K562 (cell line): ENCODE measurements at regions not wholly inside any gene's neighbourhood (a gene's known extent, or its start where the extent isn't known, plus 50 kb on each side); places are given as distances from the start of the nearest gene placed in this dataset.

Experiments used
- ATAC-seq: fragments of 200-7000 bp; cut with Tn5 transposase; 3 replicates; pipeline ENCODE4 v1.9.1; 2020; ENCODE audit warnings: moderate library complexity
- BruUV-seq: library from RNA; stranded (reverse); fragments of 400-500 nt; replicated peaks from 2 replicates; lab custom pipeline; 2021; lab: Mats Ljungman, UMichigan
- CTCF ChIA-PET: fragments of 300-600 bp; formaldehyde crosslinking; extraction: SDS; loops from one replicate; lab custom pipeline; 2021; ENCODE audit warnings: low intra/inter-chr PET ratio; lab: Yijun Ruan, JAX
- POLR2A ChIA-PET: fragments of 300-600, 350-650 bp; sonication (Branson Sonifier 250); formaldehyde crosslinking; extraction: SDS; loops from one replicate; lab custom pipeline; 2021; ENCODE audit warnings: antibody characterized with exemption, inconsistent platforms; lab: Yijun Ruan, JAX
- DNase-seq, 4 experiments: peaks; one replicate each; pipeline versions ENCODE4 v3.0.0 to v3.0.0-alpha.2; 2011 to 2018; ENCODE audit warnings: low spot score in 3 of 4, mixed read lengths in 3 of 4; ENCODE audit errors: extremely low read depth in 1 of 4
- FAIRE-seq: peaks from 2 replicates; lab custom pipeline; 2011; peaks lifted over from hg19 to GRCh38; lab: Jason Lieb, UNC
- H2AFZ ChIP-seq: 2 replicates; pipeline ENCODE4 v1.6.0; 2011; ENCODE audit warnings: low read depth, low read length, control low read depth, inconsistent platforms
- H3K27ac ChIP-seq: fragments of 200-600 bp; 3 replicates; pipeline ENCODE4 v1.8.0; 2011; ENCODE audit warnings: low read depth, mild to moderate bottlenecking, control low read depth, inconsistent platforms, low read length, moderate library complexity, mixed read lengths; ENCODE audit errors: extremely low read depth
- H3K27me3 ChIP-seq, 2 experiments: fragments of 300-600 bp in 1 of 2; 2 replicates in 1 of 2; 3 replicates in 1 of 2; pipeline versions ENCODE4 v1.6.0 to v1.8.0; 2011; ENCODE audit warnings: inconsistent platforms in 2 of 2, low read length in 2 of 2, mild to moderate bottlenecking in 1 of 2, mixed read lengths in 1 of 2, moderate library complexity in 1 of 2; ENCODE audit not compliant: control insufficient read depth in 2 of 2, insufficient read depth in 2 of 2
- H3K36me3 ChIP-seq: fragments of 300-600 bp; 3 replicates; pipeline ENCODE4 v1.8.0; 2011; ENCODE audit warnings: mild to moderate bottlenecking, low read length, inconsistent platforms; ENCODE audit not compliant: control insufficient read depth, insufficient read depth
- H3K4me1 ChIP-seq, 2 experiments: fragments of 200-600 bp in 1 of 2; replicated peaks in 1 of 2; 2 replicates in 1 of 2; 3 replicates in 1 of 2; pipeline versions ENCODE4 v1.5.1 to v1.8.0; 2011; ENCODE audit warnings: inconsistent platforms in 2 of 2, low read length in 2 of 2, mild to moderate bottlenecking in 1 of 2, mixed read lengths in 1 of 2, moderate library complexity in 1 of 2; ENCODE audit not compliant: control insufficient read depth in 2 of 2, insufficient read depth in 2 of 2
- H3K4me2 ChIP-seq: 2 replicates; pipeline ENCODE4 v1.6.1; 2011; ENCODE audit warnings: low read length, control low read depth, inconsistent platforms, mixed read lengths; ENCODE audit not compliant: insufficient read depth
- H3K4me3 ChIP-seq: fragments of 200-600 bp; sonication (generic), shearing (Covaris generic); 2 replicates; pipeline ENCODE4 v1.5.1; 2016; ENCODE audit warnings: control low read depth, inconsistent platforms
- H3K79me2 ChIP-seq: fragments of 200-600 bp; 3 replicates; pipeline ENCODE4 v1.8.0; 2011; ENCODE audit warnings: low read length, inconsistent platforms; ENCODE audit not compliant: control insufficient read depth, insufficient read depth
- H3K9ac ChIP-seq, 2 experiments: 2 replicates each; pipeline versions ENCODE4 v1.6.0 to v1.6.1; 2011; ENCODE audit warnings: low read depth in 2 of 2, low read length in 2 of 2, control low read depth in 1 of 2, inconsistent platforms in 1 of 2, mild to moderate bottlenecking in 1 of 2, mixed read lengths in 1 of 2; ENCODE audit not compliant: insufficient read depth in 1 of 2
- H3K9me1 ChIP-seq: one replicate; pipeline ENCODE4 v1.6.0; 2011; ENCODE audit warnings: inconsistent platforms, mild to moderate bottlenecking, low read length, moderate library complexity; ENCODE audit not compliant: control insufficient read depth, insufficient read depth
- H3K9me3 ChIP-seq: replicated peaks from 2 replicates; pipeline ENCODE4 v1.5.1; 2011; ENCODE audit warnings: low read depth, low read length, inconsistent platforms; ENCODE audit not compliant: control insufficient read depth, insufficient read depth
- H4K20me1 ChIP-seq: replicated peaks from 2 replicates; pipeline ENCODE4 v1.6.1; 2011; ENCODE audit warnings: low read length, inconsistent platforms, mixed read lengths; ENCODE audit not compliant: control insufficient read depth, insufficient read depth
- FOXA3 ChIP-seq, 2 experiments: fragments of 450-650 bp in 1 of 2; sonication (generic) in 1 of 2; formaldehyde crosslinking; IDR thresholded peaks in 1 of 2; conservative IDR thresholded peaks in 1 of 2; 2 replicates each; pipeline versions ENCODE4 v1.4.0 to v1.8.0; 2020 to 2022; ENCODE audit warnings: mild to moderate bottlenecking in 2 of 2, missing genetic modification reagents in 1 of 2
- KHSRP ChIP-seq: fragments of 450-650 bp; IDR thresholded peaks from 2 replicates; pipeline ENCODE4 v1.6.1; 2017
- NCOA6 ChIP-seq: fragments of 450-650 bp; IDR thresholded peaks from 2 replicates; pipeline ENCODE4 v1.6.1; 2017; ENCODE audit warnings: mild to moderate bottlenecking
- SFPQ ChIP-seq: fragments of 200-400 bp; formaldehyde crosslinking; IDR thresholded peaks from 2 replicates; pipeline ENCODE4 v1.6.1; 2017; ENCODE audit warnings: mild to moderate bottlenecking, low read depth, low read length, moderate library complexity
- SNIP1 ChIP-seq: fragments of 450-650 bp; IDR thresholded peaks from 2 replicates; pipeline ENCODE4 v1.7.1; 2017; ENCODE audit warnings: low read depth, mild to moderate bottlenecking
- ZNF140 ChIP-seq: fragments of 250-450 bp; sonication (Bioruptor Pico); IDR thresholded peaks from 2 replicates; pipeline ENCODE4 v1.8.0; 2021; ENCODE audit warnings: moderate library complexity, mild to moderate bottlenecking, inconsistent platforms
- ZNF165 ChIP-seq: fragments of 250-450 bp; sonication (Bioruptor Pico); IDR thresholded peaks from 2 replicates; pipeline ENCODE4 v1.4.0; 2020; ENCODE audit warnings: borderline replicate concordance
- ZNF184 ChIP-seq: sonication (generic); formaldehyde crosslinking; IDR thresholded peaks from 2 replicates; pipeline ENCODE4 v1.5.0; 2020; ENCODE audit warnings: missing genetic modification reagents
- ZNF311 ChIP-seq: fragments of 250-450 bp; sonication (Bioruptor Pico); IDR thresholded peaks from 2 replicates; pipeline ENCODE4 v1.4.0; 2020; ENCODE audit warnings: mild to moderate bottlenecking, moderate library complexity
- ZNF316 ChIP-seq: fragments of 450-650 bp; IDR thresholded peaks from 2 replicates; pipeline ENCODE4 v1.6.1; 2016
- ZNF79 ChIP-seq: fragments of 250-450 bp; sonication (Bioruptor Pico); IDR thresholded peaks from 2 replicates; pipeline ENCODE4 v1.4.0; 2020; ENCODE audit warnings: low read depth, mild to moderate bottlenecking, moderate library complexity
- WGBS: fragments of 100-300 bp; shearing (Covaris generic); methylation state at CpG from one replicate; pipeline ENCODE4 v1.1.6; 2016; ENCODE audit warnings: low coverage, mixed read lengths; ENCODE audit not compliant: insufficient coverage; ENCODE audit errors: missing lambda C conversion rate; 5-methylcytosine and 5-hydroxymethylcytosine counted together
- in situ Hi-C: fragments of 300-500 bp; cut with MboI; formaldehyde crosslinking; loops from 4 replicates; pipeline ENCODE4 v1.15.0; 2018; ENCODE audit warnings: inconsistent platforms, mixed read lengths
- intact Hi-C: fragments of 100-400 bp; cut with micrococcal nuclease; formaldehyde crosslinking; loops from 2 replicates; pipeline ENCODE4 v1.14.2; 2022

- no peaks in the 10 kb centered on the region for H3K9me3 ChIP-seq
- H3K27me3 ChIP-seq = no peaks in the 10 kb centered on the region
- ChIA-PET POLR2A (no interaction called here), CTCF (no interaction called here)
- H3K9me1 ChIP-seq = no peaks in the 10 kb centered on the region
- no peak for TF ChIP-seq ZNF165 (CRISPR knock-in tag)
- TF ChIP-seq FOXA3 (CRISPR knock-in tag; conservative IDR thresholded peaks at IDR 0.05 in 1 of 2, IDR thresholded peaks at IDR 0.05 in 1 of 2) = no peak
- TF ChIP-seq, all 486 proteins: peak for 0
- in situ Hi-C loops (no loop called here), intact Hi-C loops (no loop called here)
- no peak overlapping the region for H2AFZ ChIP-seq
- H3K27ac ChIP-seq = no peak overlapping the region
- H4K20me1 ChIP-seq = no peaks in the 10 kb centered on the region
- no peaks in the 10 kb centered on the region for H3K79me2 ChIP-seq
- 0% methylated on average over 1 of the region's 5 CpGs for WGBS
- DNase-seq (no peak), ATAC-seq (no peak), FAIRE-seq (no peak)
- BruUV-seq = no TSS peak
- H3K9ac ChIP-seq = no peak overlapping the region
- H3K4me3 ChIP-seq = no peak overlapping the region
- no peak overlapping the region for H3K4me2 ChIP-seq
- H3K4me1 ChIP-seq = no peaks in the 10 kb centered on the region
- no peaks in the 10 kb centered on the region for H3K36me3 ChIP-seq
Measured at GRCh38 chr18:77495079-77495478, 245.4 kb downstream of the GALR1 start.

DNA sequence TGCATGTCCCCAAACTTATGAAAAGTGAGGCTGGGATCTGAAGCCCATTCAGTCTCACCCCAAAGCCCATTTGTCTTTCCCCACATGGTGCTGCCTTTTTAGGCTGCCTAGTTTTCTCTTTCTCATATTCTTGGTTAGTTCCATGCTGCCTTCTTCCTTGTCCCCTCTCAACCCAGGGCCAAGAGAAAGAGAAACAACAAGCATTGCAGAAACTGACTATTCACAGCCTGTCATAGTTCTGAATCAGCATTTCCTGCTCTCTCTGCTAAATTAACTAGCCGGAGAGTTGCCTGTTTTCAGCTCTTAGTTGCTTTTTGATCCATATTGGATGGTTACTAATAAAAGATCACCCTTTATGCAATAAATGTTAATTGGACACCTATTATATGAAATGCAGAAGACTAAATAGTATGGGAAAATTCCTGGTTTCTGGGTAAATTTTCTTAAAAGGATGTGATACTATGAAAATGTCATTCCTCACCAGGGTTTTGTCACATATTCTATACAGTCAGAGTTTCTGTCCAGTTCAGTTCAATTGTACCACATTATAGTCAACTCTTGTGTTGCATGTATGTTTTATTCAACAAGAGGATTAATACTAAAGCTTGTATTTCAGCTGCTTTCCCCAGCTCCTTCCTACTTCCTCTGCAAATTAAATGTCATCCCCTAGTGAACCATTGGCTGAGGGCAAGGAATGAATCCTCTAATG, 246.5 kb downstream of the GALR1 start:
- intact Hi-C loops = no loop called here
- no peaks in the 10 kb centered on the region for H3K4me1 ChIP-seq
- no peak for FAIRE-seq
- H3K4me2 ChIP-seq = no peak overlapping the region
- CTCF ChIA-PET = no interaction called here
- H4K20me1 ChIP-seq = no peaks in the 10 kb centered on the region
- H3K36me3 ChIP-seq = no peaks in the 10 kb centered on the region
- H3K27me3 ChIP-seq = no peaks in the 10 kb centered on the region
- TF ChIP-seq KHSRP (no peak), SFPQ (no peak), ZNF316 (no peak), SNIP1 (no peak), NCOA6 (no peak), ZNF79 (CRISPR knock-in tag) (no peak), ZNF140 (CRISPR knock-in tag) (no peak), ZNF311 (CRISPR knock-in tag) (no peak), ZNF184 (CRISPR knock-in tag) (no peak)
- TF ChIP-seq, all 486 proteins: peak for 0
- POLR2A ChIA-PET = no interaction called here
- no peak overlapping the region for H3K4me3 ChIP-seq
- no peak overlapping the region for H2AFZ ChIP-seq
- no peak for ATAC-seq
- H3K9ac ChIP-seq = no peak overlapping the region
- no peaks in the 10 kb centered on the region for H3K9me3 ChIP-seq
- no TSS peak for BruUV-seq
- no peaks in the 10 kb centered on the region for H3K9me1 ChIP-seq
- no peaks in the 10 kb centered on the region for H3K79me2 ChIP-seq
- in situ Hi-C loops = no loop called here
- DNase-seq = no peak
- WGBS = 0% methylated on average over 1 of the region's 1 CpG
- no peak overlapping the region for H3K27ac ChIP-seq
